Endothelial cell of umbilical vein (primary cell): ENCODE measurements at regions not wholly inside any gene's neighbourhood (a gene's known extent, or its start where the extent isn't known, plus 50 kb on each side); places are given as distances from the start of the nearest gene placed in this dataset.

ENCODE experiments used
- BruUV-seq: library from RNA; stranded (reverse); fragments of 400-500 nt; replicated peaks from 2 replicates; lab custom pipeline; 2021; lab: Mats Ljungman, UMichigan
- CTCF ChIA-PET: fragments of 300-600, 350-600 bp; sonication (Branson Sonifier 250); formaldehyde crosslinking; loops from one replicate; lab custom pipeline; 2021; ENCODE audit warnings: antibody characterized with exemption, inconsistent platforms; lab: Charles Lee
- POLR2A ChIA-PET: fragments of 300-600, 350-600 bp; sonication (Branson Sonifier 250); formaldehyde crosslinking; loops from one replicate; lab custom pipeline; 2021; ENCODE audit warnings: antibody characterized with exemption, inconsistent platforms; lab: Charles Lee
- DNase-seq: peaks from one replicate; pipeline ENCODE4 v3.0.0-alpha.2; 2011; ENCODE audit warnings: low read depth, low spot score
- FAIRE-seq: peaks from 2 replicates; lab custom pipeline; 2011; peaks lifted over from hg19 to GRCh38; lab: Jason Lieb, UNC
- H2AFZ ChIP-seq: 2 replicates; pipeline ENCODE4 v1.6.0; 2012; ENCODE audit warnings: low read depth, low read length, control low read depth, inconsistent platforms
- H3K27ac ChIP-seq: 2 replicates; pipeline ENCODE4 v1.5.1; 2011; ENCODE audit warnings: low read depth, mild to moderate bottlenecking, control low read depth, low read length, moderate library complexity; ENCODE audit not compliant: insufficient read depth
- H3K27me3 ChIP-seq, 2 experiments: 2 replicates each; pipeline versions ENCODE4 v1.6.0 to v1.6.1; 2011; ENCODE audit warnings: low read length in 2 of 2, mixed read lengths in 1 of 2; ENCODE audit not compliant: control insufficient read depth in 2 of 2, insufficient read depth in 2 of 2
- H3K36me3 ChIP-seq, 2 experiments: 2 replicates in 1 of 2; 3 replicates in 1 of 2; pipeline ENCODE4 v1.5.1; 2011; ENCODE audit warnings: low read length in 2 of 2, mild to moderate bottlenecking in 1 of 2, moderate library complexity in 1 of 2; ENCODE audit not compliant: control insufficient read depth in 2 of 2, insufficient read depth in 2 of 2; ENCODE audit errors: extremely low read depth in 1 of 2
- H3K4me1 ChIP-seq: 3 replicates; pipeline ENCODE4 v1.5.1; 2011; ENCODE audit warnings: mild to moderate bottlenecking, low read length; ENCODE audit not compliant: control insufficient read depth, insufficient read depth; ENCODE audit errors: extremely low read depth
- H3K4me2 ChIP-seq: 2 replicates; pipeline ENCODE4 v1.6.1; 2011; ENCODE audit warnings: low read length, control low read depth, mixed read lengths; ENCODE audit not compliant: insufficient read depth
- H3K4me3 ChIP-seq, 3 experiments: fragments of 200-600 bp in 1 of 3; sonication (generic), shearing (Covaris generic) in 1 of 3; replicated peaks in 1 of 3; 2 replicates each; pipeline ENCODE4 v1.5.1; 2011 to 2016; ENCODE audit warnings: control low read depth in 3 of 3, low read length in 3 of 3, mild to moderate bottlenecking in 2 of 3, inconsistent platforms in 1 of 3, low read depth in 1 of 3, moderate library complexity in 1 of 3; ENCODE audit not compliant: insufficient read depth in 1 of 3
- H3K79me2 ChIP-seq: 2 replicates; pipeline ENCODE4 v1.6.0; 2012; ENCODE audit warnings: low read length, inconsistent platforms; ENCODE audit not compliant: control insufficient read depth, insufficient read depth
- H3K9ac ChIP-seq: replicated peaks from 2 replicates; pipeline ENCODE3; 2011; ENCODE audit warnings: low read length, control low read depth; ENCODE audit not compliant: insufficient read depth; ENCODE audit errors: extremely low read depth
- H3K9me1 ChIP-seq: replicated peaks from 3 replicates; pipeline ENCODE4 v1.6.0; 2011; ENCODE audit warnings: mild to moderate bottlenecking, low read length; ENCODE audit not compliant: control insufficient read depth, insufficient read depth; ENCODE audit errors: extremely low read depth
- H3K9me3 ChIP-seq: replicated peaks from 2 replicates; pipeline ENCODE4 v1.5.1; 2012; ENCODE audit warnings: low read length, inconsistent platforms; ENCODE audit not compliant: control insufficient read depth, insufficient read depth
- H4K20me1 ChIP-seq: replicated peaks from 2 replicates; pipeline ENCODE3; 2011; ENCODE audit warnings: mild to moderate bottlenecking, low read length; ENCODE audit not compliant: control insufficient read depth, insufficient read depth; ENCODE audit errors: extremely low read depth
- EZH2 ChIP-seq: IDR thresholded peaks from 2 replicates; pipeline ENCODE4 v1.6.1; 2012; ENCODE audit warnings: borderline replicate concordance, low read depth, mild to moderate bottlenecking, moderate library complexity, low read length, inconsistent platforms; ENCODE audit not compliant: severe bottlenecking
- FOS ChIP-seq: IDR thresholded peaks from 2 replicates; pipeline ENCODE4 v1.6.1; 2011; ENCODE audit warnings: mild to moderate bottlenecking, low read length, moderate library complexity, borderline replicate concordance; ENCODE audit not compliant: insufficient read depth
- GATA2 ChIP-seq: IDR thresholded peaks from 2 replicates; pipeline ENCODE4 v1.7.0; 2011; ENCODE audit warnings: low read depth, mild to moderate bottlenecking, moderate library complexity, mixed read lengths, low read length; ENCODE audit not compliant: insufficient read length, insufficient read depth
- JUN ChIP-seq: IDR thresholded peaks from 2 replicates; pipeline ENCODE4 v1.6.1; 2011; ENCODE audit warnings: borderline replicate concordance, low read depth; ENCODE audit not compliant: insufficient read length, insufficient read depth
- MYC ChIP-seq: IDR thresholded peaks from one replicate; pipeline ENCODE4 v1.6.1; 2011; ENCODE audit warnings: mild to moderate bottlenecking, low read depth, low read length
- POLR2A ChIP-seq: IDR thresholded peaks from 2 replicates; pipeline ENCODE4 v1.6.1; 2012; ENCODE audit warnings: low read depth, mild to moderate bottlenecking, control low read depth, low read length
- POLR2AphosphoS5 ChIP-seq: IDR thresholded peaks from 2 replicates; pipeline ENCODE4 v1.6.1; 2012; ENCODE audit warnings: low read depth, mild to moderate bottlenecking, control low read depth, low read length, moderate library complexity; ENCODE audit not compliant: insufficient read depth
- dilution Hi-C: fragments of 300-500 bp; cut with MboI; formaldehyde crosslinking; loops from one replicate; pipeline ENCODE4 v1.15.0; 2019; ENCODE audit warnings: low sequenced_read_pairs; ENCODE audit not compliant: extremely low pct_ligation_motif_present
- intact Hi-C: fragments of 100-400 bp; cut with micrococcal nuclease; formaldehyde crosslinking; loops from one replicate; pipeline ENCODE4 v1.10.0; 2022
- TF ChIP-seq, protein P1 (sequence below): IDR thresholded peaks from 2 replicates; pipeline ENCODE4 v1.6.1; 2011; ENCODE audit not compliant: insufficient read depth, insufficient read length
- TF ChIP-seq, protein P2 (sequence below), 2 donors: IDR thresholded peaks; 1 replicate in 1 of 2; 2 replicates in 1 of 2; pipeline ENCODE4 v1.5.1; 2011; ENCODE audit warnings: low read length in 2 of 2, mild to moderate bottlenecking in 2 of 2, moderate library complexity in 2 of 2, control low read depth in 1 of 2, inconsistent platforms in 1 of 2, low read depth in 1 of 2; ENCODE audit not compliant: insufficient read depth in 1 of 2; ENCODE audit errors: extremely low read depth in 1 of 2

DNA sequence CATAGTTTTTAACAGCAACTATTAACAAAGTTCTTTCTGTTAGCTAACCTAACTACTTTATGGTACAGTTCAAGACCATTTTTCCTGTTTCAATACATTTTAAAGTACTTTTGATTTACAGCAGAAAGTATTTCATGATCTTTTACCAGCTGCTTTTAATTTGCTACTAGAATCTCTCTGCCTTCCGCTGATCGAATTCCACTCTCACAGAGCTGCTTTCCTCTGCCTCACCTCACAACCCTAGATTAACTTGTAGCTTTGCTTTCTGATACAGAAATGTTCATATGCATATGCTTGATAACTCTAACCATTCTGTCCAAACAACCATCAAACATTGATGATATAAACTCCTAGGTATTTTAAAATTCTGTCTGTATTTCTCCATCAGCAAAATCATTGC is 463.2 kb upstream of the ZEB2 start:
- ChIA-PET CTCF (interaction anchor here (0.6 kb wide), 1 partner anchor 12 kb away, joined by 3 read pairs; no protein-coding TSS in a partner anchor), POLR2A (no interaction called here)
- Histone ChIP-seq H3K27ac (no peak overlapping the region), H3K9me3 (no peaks in the 10 kb centered on the region), H3K27me3 (no peaks in the 10 kb centered on the region), H3K79me2 (no peaks in the 10 kb centered on the region), H2AFZ (no peak overlapping the region), H3K9ac (no peak overlapping the region), H3K4me2 (no peak overlapping the region), H4K20me1 (no peaks in the 10 kb centered on the region), H3K4me1 (no peaks in the 10 kb centered on the region), H3K9me1 (no peaks in the 10 kb centered on the region), H3K4me3 (no peak overlapping the region), H3K36me3 (no peaks in the 10 kb centered on the region)
- no peak for TF ChIP-seq GATA2
- no peak for TF ChIP-seq JUN
- TF ChIP-seq, protein P1, sequence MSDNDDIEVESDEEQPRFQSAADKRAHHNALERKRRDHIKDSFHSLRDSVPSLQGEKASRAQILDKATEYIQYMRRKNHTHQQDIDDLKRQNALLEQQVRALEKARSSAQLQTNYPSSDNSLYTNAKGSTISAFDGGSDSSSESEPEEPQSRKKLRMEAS = no peak
- no peak for TF ChIP-seq MYC
- TF ChIP-seq POLR2A = no peak
- TF ChIP-seq POLR2AphosphoS5 = no peak
- TF ChIP-seq, protein P2, sequence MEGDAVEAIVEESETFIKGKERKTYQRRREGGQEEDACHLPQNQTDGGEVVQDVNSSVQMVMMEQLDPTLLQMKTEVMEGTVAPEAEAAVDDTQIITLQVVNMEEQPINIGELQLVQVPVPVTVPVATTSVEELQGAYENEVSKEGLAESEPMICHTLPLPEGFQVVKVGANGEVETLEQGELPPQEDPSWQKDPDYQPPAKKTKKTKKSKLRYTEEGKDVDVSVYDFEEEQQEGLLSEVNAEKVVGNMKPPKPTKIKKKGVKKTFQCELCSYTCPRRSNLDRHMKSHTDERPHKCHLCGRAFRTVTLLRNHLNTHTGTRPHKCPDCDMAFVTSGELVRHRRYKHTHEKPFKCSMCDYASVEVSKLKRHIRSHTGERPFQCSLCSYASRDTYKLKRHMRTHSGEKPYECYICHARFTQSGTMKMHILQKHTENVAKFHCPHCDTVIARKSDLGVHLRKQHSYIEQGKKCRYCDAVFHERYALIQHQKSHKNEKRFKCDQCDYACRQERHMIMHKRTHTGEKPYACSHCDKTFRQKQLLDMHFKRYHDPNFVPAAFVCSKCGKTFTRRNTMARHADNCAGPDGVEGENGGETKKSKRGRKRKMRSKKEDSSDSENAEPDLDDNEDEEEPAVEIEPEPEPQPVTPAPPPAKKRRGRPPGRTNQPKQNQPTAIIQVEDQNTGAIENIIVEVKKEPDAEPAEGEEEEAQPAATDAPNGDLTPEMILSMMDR (IDR thresholded peaks at IDR 0.05; ENCODE audit: extremely low read depth in 1 of 2, insufficient read depth in 1 of 2, low read depth in 1 of 2, low read length in 2 of 2) = no peak
- TF ChIP-seq EZH2 = no peak
- no peak for TF ChIP-seq FOS
- dilution Hi-C loops = no loop called here
- BruUV-seq = no TSS peak
- intact Hi-C loops = no loop called here
- FAIRE-seq = no peak
- DNase-seq = no peak
